M059J (cell line): ENCODE measurements at regions not wholly inside any gene's neighbourhood (a gene's known extent, or its start where the extent isn't known, plus 50 kb on each side); places are given as distances from the start of the nearest gene placed in this dataset.

Experiments
- DNase-seq: peaks from one replicate; pipeline ENCODE4 v3.0.0-alpha.2; 2012; ENCODE audit warnings: low read depth

DNA sequence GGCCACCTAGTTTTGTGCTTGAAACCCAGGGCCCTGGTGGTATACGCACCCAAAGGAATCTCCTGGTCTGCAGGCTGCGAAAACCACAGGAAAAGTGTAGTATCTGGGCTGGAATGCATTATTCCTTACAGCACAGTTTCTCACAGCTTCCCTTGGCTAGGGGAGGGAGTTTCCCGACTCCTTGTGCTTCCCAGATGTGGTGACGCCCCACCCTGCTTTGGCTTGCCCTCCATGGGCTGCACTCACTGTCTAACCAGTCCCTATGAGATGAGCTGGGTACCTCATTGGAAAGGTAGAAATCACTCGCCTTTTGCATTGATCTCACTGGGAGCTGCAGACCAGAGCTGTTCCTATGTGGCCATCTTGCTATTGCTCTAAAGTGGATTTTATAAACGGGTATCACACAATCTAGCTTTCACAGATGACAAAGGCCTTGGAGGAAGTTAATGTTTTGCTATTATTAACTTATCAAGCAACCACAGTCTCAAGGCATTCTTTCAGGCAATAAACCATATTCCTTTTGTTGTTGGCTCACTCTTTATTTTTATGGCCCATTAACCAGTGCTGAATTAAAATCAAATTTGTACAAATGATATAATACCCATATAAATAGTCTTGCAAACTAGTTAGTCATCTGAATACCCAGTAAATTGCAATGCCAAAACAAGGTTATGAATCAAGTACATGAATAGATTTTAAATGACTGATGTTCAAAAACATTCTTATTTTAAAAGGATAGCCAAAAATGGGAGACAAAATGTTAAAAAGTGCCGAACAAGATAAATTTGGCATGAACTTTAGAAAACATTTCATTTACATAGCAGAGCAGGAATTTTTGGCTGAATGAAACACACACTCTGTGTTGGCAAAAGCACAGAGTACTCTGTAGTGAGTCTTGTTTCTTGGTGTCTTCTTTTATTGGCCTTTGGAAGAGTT lies 475.4 kb upstream of the ARGLU1 start:
- DNase-seq: no peak

DNA sequence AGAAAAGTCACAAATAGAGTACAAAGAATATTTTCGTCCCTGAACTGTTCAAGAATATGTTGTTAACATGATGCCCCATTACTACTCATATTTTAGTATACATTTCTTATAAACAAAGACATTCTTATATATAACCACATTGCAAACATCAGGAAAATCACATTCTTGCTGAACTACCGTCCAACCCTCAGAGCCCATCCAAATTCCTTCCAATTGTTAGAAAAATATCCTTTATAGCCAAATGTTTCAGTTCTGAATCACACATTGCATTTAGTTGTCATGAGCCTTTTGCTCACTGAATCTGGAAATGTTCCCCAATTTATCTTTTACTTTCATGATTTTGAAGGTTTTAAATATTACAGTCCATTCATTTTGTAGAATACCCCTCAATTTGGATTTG lies 467.8 kb upstream of the ARGLU1 start:
- DNase-seq: no peak

DNA sequence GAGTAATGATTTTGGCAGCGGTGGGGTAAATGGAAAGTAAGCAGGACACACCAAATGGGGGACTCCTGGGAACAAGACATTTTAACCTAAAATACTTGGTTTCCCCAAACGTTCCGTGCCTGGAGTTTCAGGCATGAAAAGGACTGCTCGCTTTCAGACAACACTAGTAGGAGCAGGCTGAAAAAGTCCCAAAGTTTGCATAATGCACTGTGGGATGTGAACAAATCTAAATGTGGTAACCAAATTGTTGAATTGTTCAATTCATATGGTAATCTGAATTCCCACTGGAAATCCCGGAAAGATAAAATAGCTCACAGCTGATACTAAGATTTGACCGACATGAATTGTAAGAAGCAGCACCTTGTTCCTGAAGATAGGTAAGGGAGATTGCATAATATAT lies 467.2 kb upstream of the ARGLU1 start:
- no peak for DNase-seq

DNA sequence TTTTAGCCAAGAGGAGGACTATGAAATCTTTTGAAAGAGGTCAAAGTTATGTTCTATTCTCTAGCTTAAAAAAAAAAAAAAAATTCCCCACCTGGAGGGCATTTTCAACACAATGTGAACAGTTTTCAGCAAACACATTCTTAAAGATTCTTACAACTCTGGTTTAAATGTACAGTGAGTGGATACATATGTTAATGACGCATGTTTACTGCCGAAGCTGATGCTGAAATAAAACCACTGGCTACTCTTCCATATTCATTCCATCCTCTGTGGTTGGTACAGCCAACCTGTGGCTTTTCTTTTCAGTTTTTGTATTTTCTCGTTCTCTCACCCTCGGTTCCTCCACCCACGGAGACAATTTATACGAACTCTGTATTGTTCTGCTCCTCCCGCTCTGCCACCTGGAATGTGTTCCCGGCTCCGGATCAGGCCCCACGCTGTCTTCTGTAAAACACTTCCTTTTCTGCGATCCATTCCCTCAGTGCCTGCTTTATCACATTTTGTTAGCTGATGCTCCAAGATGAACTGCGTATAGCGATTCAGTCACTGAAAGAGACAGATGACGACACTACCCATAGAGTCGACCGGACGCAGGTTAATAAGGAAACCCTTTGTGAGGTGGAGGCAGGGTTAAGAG lies 466.4 kb upstream of the ARGLU1 start:
- DNase-seq: no peak

DNA sequence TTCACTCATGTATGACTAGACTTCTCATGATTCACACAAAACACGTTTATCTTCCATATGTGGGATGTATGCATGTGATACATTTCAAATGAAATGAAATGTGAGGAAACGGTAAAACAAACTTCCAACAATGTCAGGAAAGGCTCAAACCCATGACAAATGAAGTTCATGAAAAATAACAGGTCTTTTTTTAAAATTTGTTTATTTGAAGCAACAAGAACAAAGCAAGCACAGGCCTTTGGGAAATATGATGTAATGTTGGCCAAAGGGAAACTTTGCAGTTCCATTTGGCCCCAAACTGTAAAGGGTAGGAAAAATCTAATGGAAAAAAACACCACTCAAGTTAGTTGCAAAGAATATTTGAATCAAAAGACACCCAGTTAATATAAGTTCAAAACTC lies 463.8 kb upstream of the ARGLU1 start:
- DNase-seq: no peak

DNA sequence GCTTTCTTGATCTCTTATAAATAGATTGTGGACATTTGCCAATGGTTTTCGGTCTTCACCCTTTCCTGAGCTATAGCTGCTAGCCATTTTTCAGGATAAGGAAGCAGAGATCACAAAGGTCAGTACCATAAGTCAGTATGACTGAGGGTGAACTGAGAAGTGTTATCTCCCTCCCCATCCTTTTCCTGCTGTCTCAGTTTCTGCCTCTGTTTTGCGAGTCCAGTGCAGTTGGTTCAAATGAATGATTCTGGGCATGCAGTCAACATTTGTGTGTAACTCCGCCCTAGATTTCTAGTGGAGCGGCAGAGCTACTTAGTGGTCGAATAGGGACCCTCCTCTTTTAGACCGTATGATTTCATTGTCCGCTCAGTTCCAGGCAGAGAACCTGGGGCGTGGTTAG lies 460.8 kb upstream of the ARGLU1 start:
- no peak for DNase-seq

DNA sequence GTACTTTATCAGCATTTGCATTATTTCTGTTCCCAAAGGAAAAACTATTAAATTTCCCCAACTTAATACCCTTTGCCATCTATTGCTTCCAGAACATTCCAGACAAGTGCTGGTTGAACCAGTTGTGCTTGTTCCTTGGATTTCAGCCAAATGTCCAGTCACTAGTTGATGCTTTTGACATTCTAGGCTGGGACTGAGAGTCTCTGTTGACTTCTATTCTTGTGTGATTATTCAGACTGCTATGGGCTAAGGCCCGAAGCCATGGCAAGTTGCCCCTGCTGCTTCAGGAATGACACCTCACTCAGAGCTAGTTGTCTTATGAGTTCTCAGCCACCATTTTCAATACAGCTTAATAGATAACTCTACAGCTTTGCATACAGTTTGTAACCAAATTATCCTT lies 458.1 kb upstream of the ARGLU1 start:
- peak; percentile 3 for DNase-seq

DNA sequence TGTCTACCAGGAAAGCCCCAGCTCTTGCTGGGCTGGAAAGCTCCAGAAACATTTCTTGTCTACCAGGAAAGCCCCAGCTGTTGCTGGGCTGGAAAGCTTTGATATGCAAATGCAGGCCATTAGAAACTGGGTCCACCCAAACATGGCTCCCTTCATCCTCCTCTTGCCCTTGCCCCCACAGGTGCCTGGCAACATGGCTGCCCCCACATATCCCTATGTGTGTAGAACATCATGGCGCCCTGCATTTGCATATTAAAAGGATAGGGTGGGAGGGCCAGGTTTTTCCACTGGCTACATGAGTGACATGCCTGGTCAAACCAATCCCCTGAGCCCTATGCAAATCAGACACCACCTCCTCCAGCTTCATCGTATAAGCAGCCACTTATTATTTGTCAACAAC lies 455.4 kb upstream of the ARGLU1 start:
- DNase-seq: no peak

DNA sequence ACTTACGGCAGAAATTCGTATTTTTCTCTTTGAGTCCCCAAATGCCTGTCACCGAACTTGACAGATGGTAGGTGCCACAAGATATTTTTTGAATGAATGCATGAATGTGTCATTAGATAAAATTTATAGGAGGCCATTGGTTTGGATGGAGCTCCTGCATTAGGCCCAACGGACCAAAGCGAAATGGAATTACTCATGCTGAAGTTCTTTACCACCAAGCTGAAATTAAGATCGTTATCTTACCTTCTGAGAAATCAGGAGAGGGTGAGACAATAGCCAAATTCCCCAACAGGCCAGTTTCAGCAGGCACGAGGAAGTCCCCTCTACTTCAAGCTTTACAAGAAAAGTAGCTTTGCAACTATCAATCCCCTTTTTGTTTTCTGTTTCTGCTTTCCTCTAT lies 452.5 kb upstream of the ARGLU1 start:
- DNase-seq: peak; percentile 10

DNA sequence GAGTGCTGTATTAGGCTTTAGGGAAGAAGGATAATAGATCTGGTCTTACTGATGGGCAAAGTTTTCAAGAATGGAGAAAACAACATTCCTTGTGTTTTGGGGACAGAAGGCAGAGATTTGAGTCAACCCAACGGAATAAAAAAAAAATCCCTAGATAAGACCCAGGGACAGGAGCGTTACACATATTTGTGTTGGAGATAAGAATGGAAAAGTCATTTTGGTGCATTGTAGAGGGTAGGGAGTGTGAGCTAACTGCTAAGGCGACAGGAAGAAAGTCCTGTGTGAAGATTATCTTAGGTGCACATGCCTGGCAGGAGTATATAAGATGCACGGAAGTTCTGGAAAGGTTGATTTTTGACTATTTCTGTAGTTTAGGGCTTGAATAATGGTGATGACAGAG lies 450.3 kb upstream of the ARGLU1 start:
- no peak for DNase-seq

DNA sequence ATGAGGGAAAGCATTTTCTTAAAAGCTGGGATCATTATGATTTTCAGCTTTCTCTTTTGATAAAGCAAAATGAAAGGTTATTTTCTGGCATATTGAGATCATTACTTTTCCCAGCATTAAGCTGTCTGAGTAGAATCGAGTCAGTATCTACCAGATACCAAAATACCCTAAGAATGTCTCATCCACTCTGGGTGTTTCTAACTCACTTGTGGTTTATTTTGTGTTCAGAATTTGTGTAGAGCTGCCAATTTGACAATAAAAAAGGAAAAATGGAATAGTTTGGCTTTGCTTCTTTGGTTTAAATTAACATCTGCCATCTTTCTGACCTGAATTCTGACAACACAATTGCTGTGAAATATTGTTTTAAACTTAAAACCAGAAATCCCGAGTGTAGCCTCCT lies 438.7 kb upstream of the ARGLU1 start:
- DNase-seq: no peak

DNA sequence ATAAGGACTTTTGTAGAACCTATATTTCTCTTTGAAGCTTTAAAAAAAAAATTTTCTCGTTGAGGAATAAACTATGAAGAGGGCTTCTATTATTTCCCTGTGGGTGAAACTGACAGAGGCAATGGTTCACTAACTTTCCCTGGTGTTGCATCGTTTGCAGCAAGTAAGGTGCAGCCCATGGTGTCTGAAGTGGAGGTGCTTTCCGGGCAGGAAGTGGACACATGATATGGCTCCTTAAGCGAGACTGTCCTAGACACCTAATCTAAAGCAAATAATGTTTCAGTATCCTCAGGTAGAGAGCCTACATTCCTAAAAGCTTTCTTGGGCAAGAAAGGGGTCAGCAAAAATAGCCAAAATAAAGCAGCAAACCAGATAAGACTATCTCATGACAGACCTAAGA lies 437.6 kb upstream of the ARGLU1 start:
- no peak for DNase-seq

DNA sequence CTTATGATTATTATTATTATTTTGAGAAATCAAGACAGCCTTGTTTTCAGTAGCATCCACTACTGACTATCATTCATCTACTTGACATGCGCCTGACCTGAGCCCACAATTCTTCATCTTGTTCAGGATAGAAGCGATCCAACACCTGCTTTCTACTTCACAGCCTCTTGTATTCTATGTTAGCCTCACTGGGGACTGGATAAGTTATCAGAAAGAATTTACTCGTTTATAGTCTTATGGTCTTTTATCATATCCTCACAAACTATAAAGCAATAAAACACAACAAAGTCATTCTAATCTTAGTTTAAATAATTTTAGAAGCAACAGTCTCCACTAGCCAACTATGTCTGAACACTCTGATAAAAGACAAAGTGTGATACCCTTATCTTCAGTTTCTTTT lies 436.0 kb upstream of the ARGLU1 start:
- DNase-seq: no peak

DNA sequence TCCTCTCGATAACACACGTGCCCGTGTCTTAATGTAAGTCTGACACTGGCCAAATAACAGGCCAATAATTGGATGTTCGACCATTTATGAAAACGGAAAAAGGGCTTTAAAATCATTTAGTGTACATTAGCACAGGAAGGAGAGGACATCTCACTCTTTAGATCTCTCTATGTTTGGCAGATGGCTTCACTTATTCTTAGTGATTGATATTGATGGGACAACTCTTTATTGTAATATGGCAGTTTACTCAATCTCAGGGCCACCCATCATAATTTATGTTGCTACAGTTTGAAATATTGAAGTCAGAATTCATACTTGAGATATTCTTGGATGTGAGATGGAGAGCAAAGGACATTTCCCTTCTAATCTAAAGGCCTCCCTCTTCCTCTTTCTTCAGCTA lies 430.7 kb upstream of the ARGLU1 start:
- no peak for DNase-seq

DNA sequence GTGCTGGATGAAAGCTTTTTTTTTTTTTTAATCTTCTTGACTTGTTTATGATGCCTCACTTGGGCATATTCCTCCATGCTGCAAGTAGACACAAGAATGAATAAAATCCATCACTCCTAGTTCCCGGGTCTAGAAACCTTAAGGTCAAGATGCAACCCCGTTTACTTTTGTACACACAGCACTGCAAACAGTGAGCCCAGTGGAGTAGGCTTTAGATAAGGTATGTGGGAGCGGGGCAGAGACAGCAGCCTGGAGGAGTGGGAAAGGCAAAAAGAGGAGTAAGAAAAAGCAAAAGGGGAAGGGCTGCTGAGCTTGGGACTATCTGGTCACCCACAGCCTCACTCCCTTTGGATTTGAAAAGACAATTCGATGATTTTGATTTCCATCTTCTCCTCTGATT lies 429.8 kb upstream of the ARGLU1 start:
- no peak for DNase-seq

DNA sequence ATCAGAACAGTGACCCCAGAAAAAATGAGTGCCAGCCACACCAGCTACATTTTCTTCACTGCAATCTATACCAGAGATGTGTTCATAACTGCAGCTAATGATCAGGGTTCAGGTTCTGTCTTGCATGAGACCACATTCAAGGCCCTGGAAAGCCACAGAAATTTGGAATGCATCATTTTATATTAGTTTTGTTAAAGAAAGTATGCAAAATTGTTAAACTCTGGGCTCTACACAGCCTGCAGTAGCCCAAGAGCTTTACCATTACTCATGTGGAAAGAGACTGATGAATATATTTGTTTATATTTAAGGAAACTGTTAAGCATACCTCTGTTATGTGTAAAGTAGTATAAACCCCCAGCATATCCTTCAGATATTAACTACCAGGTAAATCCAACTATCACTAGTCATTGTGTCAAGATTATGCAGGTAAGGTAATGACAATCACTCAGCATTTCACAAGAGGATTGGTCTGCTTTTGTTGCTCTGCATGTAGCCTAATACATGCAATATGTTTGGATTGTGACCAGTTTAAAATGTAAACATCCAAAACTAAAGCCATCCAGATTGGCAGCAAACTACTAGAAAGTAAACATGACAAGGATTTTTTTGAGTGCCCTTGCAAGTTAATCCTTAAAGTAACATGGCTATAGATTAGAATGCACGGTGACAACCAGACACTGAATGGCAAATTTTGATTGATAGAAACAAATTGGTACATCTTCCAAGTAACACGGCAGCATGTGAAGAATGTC lies 429.1 kb upstream of the ARGLU1 start:
- DNase-seq: no peak

DNA sequence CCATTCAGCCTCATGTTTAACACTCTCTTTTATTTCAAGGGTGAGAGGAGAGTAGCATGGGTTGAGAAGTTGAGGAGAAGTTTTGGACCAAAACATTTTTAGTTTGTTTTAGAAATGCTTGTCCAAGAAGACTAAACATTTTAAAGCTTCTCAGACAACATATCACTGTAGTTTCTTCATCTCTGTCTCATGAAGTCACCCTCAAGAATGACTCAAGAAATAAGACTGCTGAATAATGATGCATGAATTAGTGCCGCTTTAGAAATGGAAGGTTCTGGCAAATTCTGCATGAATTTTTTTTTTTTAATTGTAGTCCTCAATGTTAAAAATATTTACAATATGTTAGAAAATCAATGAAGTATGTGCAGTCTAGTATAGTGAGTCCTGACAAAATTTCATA lies 422.7 kb upstream of the ARGLU1 start:
- no peak for DNase-seq

DNA sequence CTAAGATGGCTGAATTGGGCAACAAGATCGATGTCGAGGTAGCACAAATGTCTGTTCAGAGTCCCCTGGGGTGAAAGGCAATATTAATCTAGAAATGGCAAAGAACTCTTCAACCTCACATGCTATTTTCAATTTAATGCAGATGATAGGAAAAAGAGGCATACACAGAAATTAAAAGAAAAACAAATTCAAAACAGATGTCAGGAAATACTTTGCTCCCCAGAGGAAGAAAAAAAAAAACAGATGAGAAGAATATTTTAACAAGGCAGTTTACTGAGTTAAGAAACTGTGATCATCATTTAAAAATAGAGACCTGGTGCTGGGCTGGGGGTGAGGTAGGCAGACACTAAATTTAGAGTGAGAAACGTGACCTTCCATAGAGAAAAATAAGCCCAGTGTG lies 421.9 kb upstream of the ARGLU1 start:
- no peak for DNase-seq

DNA sequence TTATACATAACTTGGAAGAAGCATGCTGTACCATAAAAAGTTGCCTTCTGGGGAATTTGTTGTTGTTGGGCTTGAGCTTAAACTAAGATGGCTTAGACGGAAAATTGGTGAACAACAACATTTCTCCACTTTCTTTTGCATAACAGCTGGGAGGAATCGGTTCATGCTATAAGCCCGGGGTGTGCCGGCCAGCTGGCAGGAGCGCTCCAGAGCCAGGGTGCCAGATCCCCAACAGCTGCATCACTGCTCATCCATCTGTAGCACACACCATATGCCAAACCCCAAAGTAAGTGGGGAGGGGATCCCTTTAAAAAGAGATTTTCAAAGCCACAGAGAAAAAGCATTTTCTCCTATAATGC lies 419.5 kb upstream of the ARGLU1 start:
- DNase-seq: no peak

DNA sequence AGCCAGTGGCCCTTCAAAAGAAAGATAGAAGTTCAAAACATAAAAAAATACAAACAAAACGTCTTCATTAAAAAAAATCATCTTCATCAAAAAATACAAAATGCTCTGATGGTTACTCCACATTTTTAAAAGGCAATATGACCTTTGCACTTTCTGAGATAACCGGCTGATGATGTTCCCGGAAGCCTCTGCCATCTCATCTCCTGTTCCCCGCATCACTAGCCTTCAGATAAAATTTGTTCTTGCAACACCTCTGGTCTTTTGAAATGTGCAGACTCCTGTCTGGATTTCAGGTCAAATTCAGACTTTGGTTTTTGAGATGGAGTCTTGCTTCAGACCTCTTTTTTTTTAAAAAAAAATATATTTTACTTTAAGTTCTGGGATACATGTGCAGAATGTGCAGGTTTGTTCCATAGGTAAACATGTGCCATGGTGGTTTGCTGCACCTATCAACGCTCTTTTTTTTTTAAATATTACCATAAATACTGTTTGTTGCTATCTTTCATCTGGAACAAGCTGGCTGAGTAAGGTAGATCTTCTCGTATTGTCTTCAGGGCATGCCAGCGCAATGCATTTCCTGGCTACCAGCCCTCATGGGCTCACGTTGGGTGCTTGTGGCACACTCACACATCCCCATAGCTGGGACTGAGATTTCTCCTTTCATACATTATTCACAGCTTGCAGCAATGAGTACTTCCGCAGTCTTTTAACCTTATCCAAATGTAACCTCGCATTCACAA lies 418.9 kb upstream of the ARGLU1 start:
- DNase-seq: no peak

DNA sequence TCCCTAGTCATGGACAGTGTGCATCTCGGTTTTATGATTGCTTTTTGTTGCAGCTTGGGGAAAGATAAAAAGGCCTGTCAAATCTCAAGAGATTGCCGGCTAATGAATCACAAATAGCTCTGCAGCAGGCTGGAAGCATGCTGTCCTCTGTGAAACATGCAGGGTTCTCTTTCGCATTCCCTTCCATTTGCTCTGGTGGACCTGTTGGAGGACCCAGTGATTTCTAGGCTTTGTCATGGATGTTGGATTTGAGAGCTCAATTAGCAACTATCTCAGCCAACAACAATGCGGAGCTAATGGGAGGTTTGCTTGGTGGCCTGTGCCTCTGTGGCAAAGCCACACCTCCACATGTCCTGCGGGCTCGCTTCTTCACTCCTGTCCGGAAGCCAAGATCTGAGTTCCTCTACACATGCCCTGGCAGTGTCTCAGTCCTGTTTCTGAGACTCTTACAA lies 418.1 kb upstream of the ARGLU1 start:
- DNase-seq: peak; percentile 1

DNA sequence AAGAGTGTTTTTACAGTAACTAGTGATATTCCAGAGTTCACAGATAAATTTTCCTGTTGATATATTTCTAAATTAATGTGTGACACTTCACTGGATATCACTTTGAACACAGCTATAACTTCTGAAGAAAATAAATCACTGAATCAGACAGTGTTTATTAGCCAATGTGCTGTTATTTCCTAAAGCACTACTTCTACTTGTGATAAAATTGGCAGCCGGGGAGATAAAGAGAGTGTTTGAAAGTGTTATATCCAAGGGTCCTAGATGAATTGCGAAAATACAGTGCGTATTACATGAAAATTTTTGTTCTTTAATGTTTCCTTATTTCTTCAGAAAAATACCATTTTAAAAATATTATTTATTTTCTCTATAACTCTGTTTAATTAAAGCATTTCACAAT lies 417.5 kb upstream of the ARGLU1 start:
- no peak for DNase-seq
